ENCODE measurements at regions not wholly inside any gene's neighbourhood (a gene's known extent, or its start where the extent isn't known, plus 50 kb on each side); places are given as distances from the start of the nearest gene placed in this dataset.
A peak's percentile ranks its signal among the peaks of the same experiment; 100 is the strongest.
"Not testable (repeated sequence)": the region's sequence is repeated elsewhere in the genome, so short reads cannot be mapped to it uniquely, and the experiment has no call there.

DNA sequence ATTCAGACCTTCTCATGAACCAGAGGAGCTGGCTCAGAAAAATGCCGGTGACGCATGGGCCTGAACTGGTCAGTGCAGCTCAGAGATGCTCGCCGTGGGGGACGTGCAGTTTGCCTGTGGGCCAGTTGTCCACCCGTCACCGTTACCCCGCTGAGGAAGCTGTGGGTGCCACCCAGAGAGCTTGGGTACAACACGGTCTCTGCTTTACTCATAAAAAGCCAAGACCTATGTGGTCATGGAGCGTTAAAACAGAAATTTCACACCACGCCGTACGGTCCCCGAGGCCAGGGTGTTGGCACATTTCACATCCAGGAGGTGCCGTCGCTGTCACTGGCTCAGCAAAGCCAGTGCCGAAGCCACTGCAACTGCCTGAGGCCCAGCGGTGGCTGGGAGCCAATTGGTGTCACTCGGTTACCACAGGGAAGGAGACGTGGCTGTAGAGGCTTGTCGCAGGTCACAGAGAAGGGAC, 120.9 kb downstream of the METRNL start:
- FAIRE-seq (peak; percentile 87), DNase-seq (ENCODE audit: extremely low spot score, insufficient read length, low read depth) (no peak)

DNA sequence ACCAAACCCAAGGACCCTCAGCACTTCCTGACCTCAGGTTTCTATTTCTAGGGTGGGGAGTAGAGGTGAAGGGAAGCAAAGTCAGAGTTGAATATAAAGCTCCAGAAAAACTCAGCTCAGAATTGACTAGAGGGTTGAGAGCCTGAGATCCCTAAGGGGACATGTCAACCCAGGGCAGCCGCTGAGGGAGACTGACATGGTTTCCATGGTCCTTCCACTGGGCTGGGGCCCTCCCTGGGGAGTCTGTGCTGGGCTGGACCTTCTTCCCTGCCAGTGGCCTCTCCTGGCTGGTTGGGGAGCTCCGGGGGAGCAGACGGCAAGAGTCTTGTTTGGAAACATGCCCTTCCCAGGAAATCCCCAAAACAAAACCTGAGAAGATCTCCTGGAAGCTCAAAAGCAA, 121.3 kb downstream of the METRNL start:
- FAIRE-seq (no peak), DNase-seq (ENCODE audit: extremely low spot score, insufficient read length, low read depth) (no peak)

DNA sequence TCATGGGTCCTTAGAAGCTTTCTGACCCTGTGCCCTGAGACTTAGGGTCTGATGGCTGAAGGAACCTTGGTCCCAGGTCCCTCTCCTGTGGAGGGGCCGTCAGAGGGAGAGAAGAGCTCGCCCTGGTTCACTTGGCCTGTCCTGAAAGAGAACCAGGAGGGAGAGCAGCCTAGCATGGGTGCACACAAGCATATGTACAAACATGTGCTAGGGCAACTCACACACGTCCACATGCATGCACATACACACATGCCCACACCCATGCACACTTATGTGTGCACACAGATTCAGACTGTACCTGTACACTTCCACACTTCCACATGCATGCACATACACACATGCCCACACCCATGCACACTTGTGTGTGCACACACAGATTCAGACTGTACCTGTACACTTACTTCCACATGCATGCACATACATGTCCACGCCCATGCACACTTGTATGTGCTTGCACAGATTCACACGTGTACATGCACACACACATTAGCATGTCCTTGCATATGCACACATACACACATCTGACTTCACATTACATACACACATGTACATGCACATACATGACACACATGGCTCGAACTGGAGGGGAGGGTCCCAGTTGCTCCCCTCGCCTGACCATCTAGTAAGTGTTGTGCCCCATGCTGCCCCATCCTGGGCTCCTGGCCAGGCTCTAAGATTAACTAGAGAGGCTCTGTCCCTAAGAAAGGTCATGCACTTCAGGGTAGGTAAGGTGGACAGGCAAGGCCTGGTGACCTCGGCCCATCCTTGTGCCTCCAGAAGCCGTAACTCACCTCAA, 122.0 kb downstream of the METRNL start:
- FAIRE-seq = no peak
- DNase-seq (ENCODE audit: extremely low spot score, insufficient read length, low read depth) = no peak

DNA sequence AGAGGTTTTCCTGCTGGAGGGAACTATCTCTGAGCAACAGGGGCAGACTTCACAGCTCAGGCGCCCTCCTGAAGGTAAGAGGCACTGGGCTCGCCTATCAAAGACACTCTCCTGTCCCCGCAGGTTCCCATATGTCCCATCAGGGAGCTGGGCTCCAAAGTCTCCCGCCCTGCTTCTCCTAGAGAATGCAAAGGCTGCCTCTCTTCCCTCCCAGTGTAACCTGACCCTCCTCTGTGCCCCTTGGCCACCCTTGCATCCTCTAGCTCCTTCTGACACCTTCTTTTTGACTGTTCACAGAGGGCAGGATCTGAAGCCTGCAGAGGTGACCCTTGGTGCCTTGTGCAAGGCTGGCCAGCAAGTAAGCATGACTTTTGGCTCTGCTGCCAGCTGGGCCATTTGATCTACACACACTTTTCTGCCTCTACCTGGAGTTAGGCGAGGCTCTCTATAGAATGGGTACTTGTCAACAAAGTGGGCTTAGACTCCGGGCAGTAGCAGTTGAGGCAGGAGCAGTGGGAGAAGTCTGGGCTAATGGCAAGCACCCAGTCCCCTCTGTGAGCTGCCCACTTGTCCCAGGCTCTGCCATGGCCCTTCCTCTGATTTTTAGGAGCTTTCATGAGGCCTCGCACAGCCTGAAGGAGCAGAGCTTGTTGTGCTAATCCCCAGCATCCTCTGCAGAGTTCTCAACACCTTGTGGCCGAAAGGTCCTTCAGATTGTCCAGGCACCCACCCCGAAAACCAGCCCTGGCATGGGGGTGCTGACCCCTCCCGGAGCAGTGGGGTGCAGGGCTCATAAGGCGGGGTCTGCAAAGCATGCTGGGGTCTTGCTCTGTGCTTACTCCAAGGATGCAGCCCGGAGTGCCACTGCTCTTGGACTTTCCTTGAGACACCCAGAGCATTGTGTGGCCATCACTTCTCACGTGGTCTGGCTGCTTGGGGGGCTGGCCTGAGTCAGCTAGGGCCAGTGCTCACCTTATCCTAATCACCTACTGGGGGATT, 122.9 kb downstream of the METRNL start:
- no peak for FAIRE-seq
- DNase-seq (ENCODE audit: extremely low spot score, insufficient read length, low read depth) = no peak

DNA sequence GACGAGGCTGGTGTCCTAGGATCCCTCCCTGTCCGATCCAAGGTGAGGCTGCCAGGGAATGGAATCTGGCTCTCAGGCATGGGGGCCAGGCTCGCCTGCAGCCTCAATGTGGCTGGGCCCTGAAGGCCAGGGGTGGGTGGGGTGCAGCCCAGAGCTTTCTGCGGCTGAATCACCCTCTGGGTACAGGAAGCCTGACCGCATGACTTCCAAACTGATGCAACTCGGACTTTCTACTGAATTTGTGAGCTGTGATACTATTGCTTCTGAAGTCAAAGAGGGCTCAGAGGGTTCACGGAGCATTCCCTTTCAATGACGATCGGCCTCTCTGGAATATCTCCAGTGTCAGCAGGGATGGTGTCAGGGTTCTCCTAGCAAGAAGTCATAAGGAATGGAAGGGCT, 123.7 kb downstream of the METRNL start:
- FAIRE-seq (no peak), DNase-seq (ENCODE audit: extremely low spot score, insufficient read length, low read depth) (no peak)

DNA sequence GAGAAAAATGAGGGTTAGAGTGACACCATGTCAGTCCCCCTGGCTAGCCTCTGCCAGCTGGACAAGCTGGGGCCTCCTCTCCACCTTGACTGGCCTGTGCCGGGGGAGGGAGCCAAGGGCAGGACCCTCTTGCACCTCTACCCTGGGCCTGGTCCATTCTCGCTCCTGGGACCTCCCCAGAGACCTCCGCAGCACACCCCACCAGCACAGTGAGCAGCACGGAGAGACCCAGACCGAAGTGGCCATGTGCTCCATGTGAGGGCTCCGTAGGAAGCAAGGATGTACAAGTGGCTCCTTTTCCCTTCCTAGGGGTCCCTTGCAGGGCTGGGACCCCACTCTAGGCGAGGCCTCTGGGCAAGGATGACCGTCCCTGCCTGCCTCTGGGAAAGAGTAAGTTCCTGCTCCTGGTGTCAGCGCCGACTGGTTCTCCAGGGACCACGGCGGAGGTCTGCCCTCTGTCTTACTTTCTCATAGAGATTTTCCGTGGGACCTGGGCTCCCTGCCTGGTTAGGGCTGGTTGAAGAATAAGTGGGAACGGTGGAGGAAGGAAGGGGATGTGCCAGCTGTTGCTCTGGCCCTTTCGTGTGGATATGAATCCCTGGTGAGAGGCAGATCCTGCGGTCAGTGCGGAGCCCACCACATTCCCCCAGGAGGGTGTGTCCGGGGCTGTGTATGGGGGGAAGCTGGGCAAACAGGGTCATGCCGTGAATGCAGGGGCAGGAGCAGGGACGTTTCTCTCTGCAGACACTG, 124.2 kb downstream of the METRNL start:
- FAIRE-seq (no peak), DNase-seq (ENCODE audit: extremely low spot score, insufficient read length, low read depth) (no peak)

DNA sequence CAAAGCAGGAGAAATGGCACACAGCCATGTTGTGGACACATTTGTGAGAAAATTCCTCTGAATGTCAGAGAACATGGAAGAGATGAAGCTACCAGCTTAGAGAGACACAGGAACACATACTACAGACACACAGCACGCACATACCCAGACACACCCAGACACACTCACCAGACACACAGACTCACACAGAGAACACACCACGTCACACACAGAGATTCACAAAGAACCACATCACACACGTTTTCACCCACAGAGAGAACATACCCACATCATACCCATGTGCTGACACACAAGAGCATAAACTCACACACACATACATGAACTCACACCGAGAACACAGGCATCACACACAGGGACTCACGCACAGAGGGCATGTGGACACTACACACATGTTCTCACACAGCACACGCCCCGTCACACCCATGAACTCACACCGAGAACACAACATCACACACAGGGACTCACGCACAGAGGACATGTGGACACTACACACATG, 124.9 kb downstream of the METRNL start:
- FAIRE-seq = no peak
- no peak for DNase-seq (ENCODE audit: extremely low spot score, insufficient read length, low read depth)

DNA sequence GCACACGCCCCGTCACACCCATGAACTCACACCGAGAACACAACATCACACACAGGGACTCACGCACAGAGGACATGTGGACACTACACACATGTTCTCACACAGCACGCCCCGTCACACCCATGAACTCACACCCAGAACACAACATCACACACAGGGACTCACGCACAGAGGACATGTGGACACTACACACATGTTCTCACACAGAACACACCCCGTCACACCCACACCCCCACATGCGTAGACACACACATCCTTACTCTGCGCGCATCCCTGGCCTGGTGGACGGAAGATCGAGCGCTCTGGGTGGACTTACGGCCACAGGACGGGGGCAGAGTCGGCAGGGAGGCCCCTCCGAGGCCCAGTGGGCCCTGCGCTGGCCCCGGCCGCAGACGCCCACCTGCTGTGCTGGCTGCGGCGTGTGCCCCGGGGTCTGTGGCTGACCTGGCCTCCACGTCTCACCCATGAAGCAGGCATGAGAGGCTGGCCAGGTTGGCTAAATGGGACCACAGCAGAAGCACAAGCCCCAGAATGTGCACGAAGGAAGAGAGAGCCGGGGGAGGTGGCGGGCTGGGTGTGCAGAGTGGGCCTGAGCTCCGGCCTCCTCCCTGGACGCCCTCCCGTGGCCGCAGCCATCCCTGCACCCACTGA, 125.5 kb downstream of the METRNL start:
- DNase-seq (ENCODE audit: extremely low spot score, insufficient read length, low read depth); FAIRE-seq: not testable (repeated sequence)

DNA sequence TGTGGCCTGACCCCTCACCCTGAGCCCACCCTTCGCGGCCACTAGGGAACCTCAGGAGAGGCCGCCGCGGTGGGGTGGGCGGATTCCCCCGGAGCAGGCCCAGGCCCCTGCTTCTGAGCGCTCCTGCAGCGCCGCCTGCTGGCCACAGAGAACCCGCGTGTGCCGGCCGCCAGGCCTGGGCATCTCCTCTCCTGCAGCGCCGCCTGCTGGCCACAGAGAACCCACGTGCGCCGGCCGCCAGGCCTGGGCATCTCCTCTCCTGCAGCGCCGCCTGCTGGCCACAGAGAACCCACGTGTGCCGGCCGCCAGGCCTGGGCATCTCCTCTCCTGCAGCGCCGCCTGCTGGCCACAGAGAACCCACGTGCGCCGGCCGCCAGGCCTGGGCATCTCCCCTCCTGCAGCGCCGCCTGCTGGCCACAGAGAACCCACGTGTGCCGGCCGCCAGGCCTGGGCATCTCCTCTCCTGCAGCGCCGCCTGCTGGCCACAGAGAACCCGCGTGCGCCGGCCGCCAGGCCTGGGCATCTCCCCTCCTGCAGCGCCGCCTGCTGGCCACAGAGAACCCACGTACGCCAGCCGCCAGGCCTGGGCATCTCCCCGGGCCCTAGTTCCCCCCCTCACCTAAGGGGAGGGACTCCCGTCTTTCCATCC, 126.1 kb downstream of the METRNL start:
- DNase-seq (ENCODE audit: extremely low spot score, insufficient read length, low read depth); FAIRE-seq: not testable (repeated sequence)

DNA sequence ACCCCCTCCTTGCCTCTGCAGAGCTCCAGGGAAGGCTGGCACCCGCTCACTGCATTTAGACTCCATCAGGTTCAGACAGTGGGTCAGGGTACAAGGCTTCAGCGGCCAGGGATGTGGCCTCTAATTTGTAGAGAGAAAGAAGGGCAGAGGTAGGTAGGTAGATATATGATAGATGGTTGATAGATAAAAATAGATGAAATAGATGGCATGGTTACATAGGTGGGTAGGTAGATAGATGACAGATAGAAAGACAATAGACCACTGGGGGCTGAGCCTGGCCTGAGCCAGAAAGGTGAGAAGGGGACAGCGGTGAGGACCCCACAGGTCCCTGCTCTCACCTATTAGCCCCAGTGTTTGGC, 126.6 kb downstream of the METRNL start:
- DNase-seq (ENCODE audit: extremely low spot score, insufficient read length, low read depth); FAIRE-seq: not testable (repeated sequence)

DNA sequence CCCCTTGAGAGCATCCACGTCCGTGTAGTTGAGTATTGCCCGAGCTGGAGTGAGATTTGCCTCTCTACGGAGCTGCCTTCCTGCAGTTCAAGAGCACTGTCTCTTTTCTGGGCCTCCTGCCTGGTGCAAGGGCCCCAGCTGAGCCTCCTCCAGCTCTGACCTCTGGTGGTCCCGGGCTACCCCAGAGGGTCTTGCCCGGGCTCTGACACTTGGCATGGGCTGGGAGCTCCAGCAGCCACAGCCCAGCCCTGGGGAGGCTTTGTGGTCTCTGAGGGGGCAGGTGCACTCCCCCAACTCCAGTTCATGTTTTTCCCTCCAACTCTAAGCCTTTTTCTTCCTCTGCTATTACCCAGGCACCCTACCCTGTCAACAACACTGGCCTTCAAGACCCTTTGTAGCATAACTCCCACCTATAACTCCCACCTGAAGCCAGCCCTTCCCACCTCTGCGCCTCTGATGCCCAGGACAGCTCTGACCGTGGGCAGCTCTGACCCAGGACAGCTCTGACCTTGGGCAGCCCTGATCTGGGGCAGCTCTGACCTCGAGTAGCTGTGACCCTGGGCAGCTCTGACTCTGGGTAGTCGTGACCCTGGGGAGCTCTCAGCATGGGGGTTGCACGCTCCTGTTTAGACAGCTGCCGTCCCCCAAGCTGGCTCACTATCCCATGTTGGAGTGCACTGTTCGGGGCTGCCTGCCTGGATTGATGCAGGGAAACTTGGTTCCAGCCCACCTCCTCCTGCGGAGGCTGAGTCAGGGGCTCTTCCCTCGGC, 127.6 kb downstream of the METRNL start:
- DNase-seq (ENCODE audit: extremely low spot score, insufficient read length, low read depth); FAIRE-seq: not testable (repeated sequence)

DNA sequence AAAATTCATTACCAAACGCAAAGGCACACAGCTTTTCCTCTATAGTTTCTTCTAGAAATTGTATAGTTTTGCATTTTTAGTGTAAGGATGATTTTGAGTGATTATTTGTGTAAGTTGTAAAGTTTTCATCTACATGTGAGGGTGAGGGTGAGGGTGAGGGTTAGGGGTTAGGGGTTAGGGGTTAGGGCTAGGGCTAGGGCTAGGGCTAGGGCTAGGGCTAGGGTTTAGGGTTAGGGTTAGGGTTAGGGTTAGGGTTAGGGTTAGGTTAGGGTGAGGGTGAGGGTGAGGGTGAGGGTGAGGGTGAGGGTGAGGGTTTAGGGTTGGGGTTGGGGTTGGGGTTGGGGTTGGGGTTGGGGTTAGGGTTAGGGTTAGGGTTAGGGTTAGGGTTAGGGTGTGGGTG, 167.6 kb downstream of the METRNL start:
- not testable (repeated sequence) for DNase-seq (ENCODE audit: extremely low spot score, insufficient read length, low read depth); FAIRE-seq

All from GM18507 (cell line).